ENCODE measurements at regions not wholly inside any gene's neighbourhood (a gene's known extent, or its start where the extent isn't known, plus 50 kb on each side); places are given as distances from the start of the nearest gene placed in this dataset.

GRCh38 chr2:38474021-38474456, 97.0 kb upstream of the ATL2 start:
- H3K27me3 ChIP-seq (ENCODE audit: control insufficient read depth, insufficient read depth, low read length): no peaks in the 10 kb centered on the region
- no peak for TF ChIP-seq CTCF (IDR thresholded peaks at IDR 0.05; ENCODE audit: insufficient read depth, low read length, poor library complexity, severe bottlenecking)
- H3K4me3 ChIP-seq (ENCODE audit: low read depth, low read length): no peak overlapping the region
- DNase-seq (ENCODE audit: low read depth): no peak
- no peaks in the 10 kb centered on the region for H3K36me3 ChIP-seq (ENCODE audit: control insufficient read depth, insufficient read depth, low read length)

- TF ChIP-seq CTCF (IDR thresholded peaks at IDR 0.05; ENCODE audit: insufficient read depth, low read length, poor library complexity, severe bottlenecking): no peak
- Histone ChIP-seq H3K36me3 (ENCODE audit: control insufficient read depth, insufficient read depth, low read length) (no peaks in the 10 kb centered on the region), H3K4me3 (ENCODE audit: low read depth, low read length) (no peak overlapping the region), H3K27me3 (ENCODE audit: control insufficient read depth, insufficient read depth, low read length) (no peaks in the 10 kb centered on the region)
- DNase-seq (ENCODE audit: low read depth): no peak
These were observed 96.4 kb upstream of the ATL2 start for GRCh38 chr2:38473333-38474005.

- no peak for TF ChIP-seq CTCF (IDR thresholded peaks at IDR 0.05; ENCODE audit: insufficient read depth, low read length, poor library complexity, severe bottlenecking)
- no peaks in the 10 kb centered on the region for H3K27me3 ChIP-seq (ENCODE audit: control insufficient read depth, insufficient read depth, low read length)
- no peak overlapping the region for H3K4me3 ChIP-seq (ENCODE audit: low read depth, low read length)
- no peaks in the 10 kb centered on the region for H3K36me3 ChIP-seq (ENCODE audit: control insufficient read depth, insufficient read depth, low read length)
- DNase-seq (ENCODE audit: low read depth): no peak
These were observed 93.0 kb upstream of the ATL2 start for GRCh38 chr2:38470115-38470514.

GRCh38 chr2:38467768-38468455, 90.8 kb upstream of the ATL2 start:
- no peaks in the 10 kb centered on the region for H3K27me3 ChIP-seq (ENCODE audit: control insufficient read depth, insufficient read depth, low read length)
- DNase-seq (ENCODE audit: low read depth): no peak
- TF ChIP-seq CTCF (IDR thresholded peaks at IDR 0.05; ENCODE audit: insufficient read depth, low read length, poor library complexity, severe bottlenecking): no peak
- H3K4me3 ChIP-seq (ENCODE audit: low read depth, low read length): no peak overlapping the region
- no peaks in the 10 kb centered on the region for H3K36me3 ChIP-seq (ENCODE audit: control insufficient read depth, insufficient read depth, low read length)

GRCh38 chr2:38466876-38467767, 90.0 kb upstream of the ATL2 start:
- no peak for TF ChIP-seq CTCF (IDR thresholded peaks at IDR 0.05; ENCODE audit: insufficient read depth, low read length, poor library complexity, severe bottlenecking)
- Histone ChIP-seq H3K4me3 (ENCODE audit: low read depth, low read length) (no peak overlapping the region), H3K27me3 (ENCODE audit: control insufficient read depth, insufficient read depth, low read length) (no peaks in the 10 kb centered on the region), H3K36me3 (ENCODE audit: control insufficient read depth, insufficient read depth, low read length) (no peaks in the 10 kb centered on the region)
- DNase-seq (ENCODE audit: low read depth): no peak
